WTC11 (cell line): ENCODE measurements at regions not wholly inside any gene's neighbourhood (a gene's known extent, or its start where the extent isn't known, plus 50 kb on each side); places are given as distances from the start of the nearest gene placed in this dataset.

Source experiments
- ATAC-seq: fragments of 200-7000 bp; cut with Tn5 transposase; 2 replicates; pipeline ENCODE4 v1.10.0; 2021; ENCODE audit warnings: mild to moderate bottlenecking, moderate library complexity
- CTCF ChIA-PET: fragments of 300-600 bp; sonication (Branson Sonifier 250); formaldehyde crosslinking; loops from one replicate; lab custom pipeline; 2021; ENCODE audit warnings: antibody characterized with exemption; lab: Charles Lee
- POLR2A ChIA-PET: fragments of 350-600 bp; sonication (Branson Sonifier 250); formaldehyde crosslinking; loops from one replicate; lab custom pipeline; 2021; ENCODE audit warnings: antibody characterized with exemption; lab: Charles Lee
- DNase-seq: peaks from one replicate; pipeline ENCODE4 v3.0.0; 2021; ENCODE audit warnings: low spot score
- H3K27ac Mint-ChIP-seq: 2 replicates; pipeline ENCODE4 v1.8.0; 2021; ENCODE audit warnings: mixed read lengths
- H3K27me3 Mint-ChIP-seq: 2 replicates; pipeline ENCODE4 v1.8.0; 2021; ENCODE audit warnings: low read depth, mild to moderate bottlenecking, moderate library complexity, mixed read lengths
- H3K36me3 Mint-ChIP-seq: 2 replicates; pipeline ENCODE4 v1.8.0; 2021; ENCODE audit warnings: mixed read lengths
- H3K4me1 Mint-ChIP-seq: 2 replicates; pipeline ENCODE4 v1.8.0; 2022; ENCODE audit warnings: mixed read lengths
- H3K4me3 Mint-ChIP-seq: 2 replicates; pipeline ENCODE4 v1.8.0; 2021; ENCODE audit warnings: mild to moderate bottlenecking, moderate library complexity, mixed read lengths
- H3K9me3 Mint-ChIP-seq: 2 replicates; pipeline ENCODE4 v1.8.0; 2021; ENCODE audit warnings: mixed read lengths
- AFF4 ChIP-seq: sonication (generic); formaldehyde crosslinking; IDR thresholded peaks from 2 replicates; pipeline ENCODE4 v1.8.1; 2023; ENCODE audit warnings: mild to moderate bottlenecking, missing genetic modification reagents, borderline replicate concordance
- ARID4B ChIP-seq: sonication (generic); formaldehyde crosslinking; IDR thresholded peaks from 2 replicates; pipeline ENCODE4 v1.8.0; 2023; ENCODE audit warnings: missing genetic modification reagents, mild to moderate bottlenecking, borderline replicate concordance
- ATF2 ChIP-seq: sonication (generic); formaldehyde crosslinking; IDR thresholded peaks from 2 replicates; pipeline ENCODE4 v1.8.1; 2022; ENCODE audit warnings: low read depth, missing genetic modification reagents, borderline replicate concordance
- CREM ChIP-seq: sonication (generic); formaldehyde crosslinking; IDR thresholded peaks from 2 replicates; pipeline ENCODE4 v1.8.1; 2022; ENCODE audit warnings: mild to moderate bottlenecking, missing genetic modification reagents, moderate library complexity
- E2F1 ChIP-seq: sonication (generic); formaldehyde crosslinking; IDR thresholded peaks from 2 replicates; pipeline ENCODE4 v1.8.0; 2022; ENCODE audit warnings: mild to moderate bottlenecking, missing genetic modification reagents
- EMX1 ChIP-seq: fragments of 250-450 bp; sonication (Bioruptor Pico); IDR thresholded peaks from 2 replicates; pipeline ENCODE4 v1.8.0; 2021; ENCODE audit warnings: mild to moderate bottlenecking
- HMGA2 ChIP-seq: fragments of 250-450 bp; sonication (Bioruptor Pico); IDR thresholded peaks from 2 replicates; pipeline ENCODE4 v1.4.0; 2021; ENCODE audit warnings: mild to moderate bottlenecking, moderate library complexity
- IRF1 ChIP-seq: sonication (generic); formaldehyde crosslinking; IDR thresholded peaks from 2 replicates; pipeline ENCODE4 v1.8.0; 2023; ENCODE audit warnings: missing genetic modification reagents
- MAX ChIP-seq: sonication (generic); formaldehyde crosslinking; IDR thresholded peaks from 2 replicates; pipeline ENCODE4 v1.8.0; 2022; ENCODE audit warnings: mild to moderate bottlenecking, missing genetic modification reagents
- SMAD4 ChIP-seq: sonication (generic); formaldehyde crosslinking; IDR thresholded peaks from 2 replicates; pipeline ENCODE4 v1.8.0; 2022; ENCODE audit warnings: mild to moderate bottlenecking, missing genetic modification reagents
- TCF7 ChIP-seq: sonication (generic); formaldehyde crosslinking; IDR thresholded peaks from 2 replicates; pipeline ENCODE4 v1.8.0; 2022; ENCODE audit warnings: mild to moderate bottlenecking, low read depth, missing genetic modification reagents, moderate library complexity
- TEAD4 ChIP-seq: sonication (generic); formaldehyde crosslinking; IDR thresholded peaks from 2 replicates; pipeline ENCODE4 v1.8.0; 2022; ENCODE audit warnings: mild to moderate bottlenecking, missing genetic modification reagents
- TP53 ChIP-seq: sonication (generic); formaldehyde crosslinking; IDR thresholded peaks from 2 replicates; pipeline ENCODE4 v1.8.1; 2023; ENCODE audit warnings: mild to moderate bottlenecking, missing genetic modification reagents
- ZBTB43 ChIP-seq: sonication (generic); formaldehyde crosslinking; IDR thresholded peaks from 2 replicates; pipeline ENCODE4 v1.8.1; 2023; ENCODE audit warnings: mild to moderate bottlenecking, missing genetic modification reagents
- ZNF219 ChIP-seq: sonication (generic); formaldehyde crosslinking; IDR thresholded peaks from 2 replicates; pipeline ENCODE4 v1.8.0; 2023; ENCODE audit warnings: missing genetic modification reagents, mild to moderate bottlenecking, borderline replicate concordance
- ZNF281 ChIP-seq: sonication (generic); formaldehyde crosslinking; IDR thresholded peaks from 2 replicates; pipeline ENCODE4 v1.8.0; 2023; ENCODE audit warnings: mild to moderate bottlenecking, missing genetic modification reagents
- ZNF416 ChIP-seq: fragments of 250-450 bp; sonication (Bioruptor Pico); IDR thresholded peaks from 2 replicates; pipeline ENCODE4 v1.9.0; 2021; ENCODE audit warnings: mild to moderate bottlenecking, inconsistent platforms
- ZNF423 ChIP-seq: fragments of 250-450 bp; sonication (Bioruptor Pico); IDR thresholded peaks from 2 replicates; pipeline ENCODE4 v2.1.2; 2022; ENCODE audit warnings: mild to moderate bottlenecking, moderate library complexity
- ZSCAN18 ChIP-seq: fragments of 250-450 bp; sonication (Bioruptor Pico); IDR thresholded peaks from 2 replicates; pipeline ENCODE4 v2.1.2; 2022; ENCODE audit warnings: mild to moderate bottlenecking, moderate library complexity

GRCh38 chr2:59959944-59960343, 593.5 kb downstream of the BCL11A start:
- Mint-ChIP-seq H3K4me3 (no peak overlapping the region), H3K27ac (no peak overlapping the region), H3K36me3 (no peaks in the 10 kb centered on the region), H3K27me3 (peaks cover 4% of the 10 kb centered on the region), H3K4me1 (peaks cover 37% of the 10 kb centered on the region), H3K9me3 (no peaks in the 10 kb centered on the region)
- TF ChIP-seq IRF1 (CRISPR knock-in tag), result no peak
- no peak for TF ChIP-seq AFF4 (CRISPR knock-in tag)
- TF ChIP-seq ZSCAN18 (CRISPR knock-in tag), result no peak
- TF ChIP-seq ATF2 (CRISPR knock-in tag), result no peak
- TF ChIP-seq SMAD4 (CRISPR knock-in tag), result no peak
- no peak for TF ChIP-seq TP53 (CRISPR knock-in tag)
- no peak for TF ChIP-seq MAX (CRISPR knock-in tag)
- no peak for TF ChIP-seq CREM (CRISPR knock-in tag)
- TF ChIP-seq E2F1 (CRISPR knock-in tag), result no peak
- no peak for TF ChIP-seq ZNF219 (CRISPR knock-in tag)
- no peak for TF ChIP-seq ZNF281 (CRISPR knock-in tag)
- no peak for TF ChIP-seq ZBTB43 (CRISPR knock-in tag)
- no peak for TF ChIP-seq HMGA2 (CRISPR knock-in tag)
- TF ChIP-seq ZNF416 (CRISPR knock-in tag), result no peak
- no peak for TF ChIP-seq ZNF423 (CRISPR knock-in tag)
- TF ChIP-seq TCF7, result no peak
- TF ChIP-seq TEAD4, result no peak
- TF ChIP-seq EMX1 (CRISPR knock-in tag), result no peak
- no peak for TF ChIP-seq ARID4B (CRISPR knock-in tag)
- ATAC-seq (peak; percentile 99), DNase-seq (peak; percentile 46)
- ChIA-PET POLR2A (no interaction called here), CTCF (no interaction called here)
